ENCODE measurements at regions not wholly inside any gene's neighbourhood (a gene's known extent, or its start where the extent isn't known, plus 50 kb on each side); places are given as distances from the start of the nearest gene placed in this dataset.

DNA sequence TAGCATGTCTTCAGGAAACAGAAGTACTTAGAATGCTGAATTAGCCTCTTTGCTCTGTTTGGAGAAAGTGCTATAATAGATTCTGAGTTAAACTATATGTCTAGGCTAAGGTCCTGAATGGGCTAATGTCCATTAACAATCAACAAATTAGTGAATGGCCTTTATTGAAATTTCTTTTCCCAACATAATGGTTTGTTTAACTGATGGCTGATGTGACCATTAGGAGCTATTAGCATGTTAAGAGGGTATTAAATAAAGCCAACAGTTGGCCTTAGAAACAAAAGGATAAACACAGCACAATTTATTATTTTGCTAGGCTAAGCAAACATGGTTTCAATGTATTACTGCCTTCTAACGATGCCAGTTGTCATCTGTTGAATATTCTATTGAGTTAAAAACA lies 234.3 kb upstream of the HS3ST5 start:
- no peak for DNase-seq (ENCODE audit: low read depth in 2 of 2)

DNA sequence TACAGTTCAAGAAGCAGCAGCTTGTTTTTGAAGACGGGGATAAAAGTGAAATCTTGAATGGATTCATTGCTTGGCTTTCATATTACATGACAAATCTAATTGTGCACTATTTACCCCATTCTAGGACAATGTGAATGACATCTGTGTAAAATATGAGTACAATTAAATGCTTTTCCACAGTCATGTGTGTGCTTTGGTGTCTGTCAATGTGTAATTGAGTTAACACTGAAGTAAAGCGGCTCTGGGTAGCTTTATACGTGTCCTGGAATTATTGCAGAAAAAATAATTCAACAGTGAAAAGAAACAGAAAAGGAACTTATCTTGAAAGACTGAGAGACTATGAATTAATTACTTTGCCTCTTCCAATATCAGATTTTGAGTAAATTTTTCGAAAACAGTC lies 233.5 kb upstream of the HS3ST5 start:
- no peak for DNase-seq (ENCODE audit: low read depth in 2 of 2)

DNA sequence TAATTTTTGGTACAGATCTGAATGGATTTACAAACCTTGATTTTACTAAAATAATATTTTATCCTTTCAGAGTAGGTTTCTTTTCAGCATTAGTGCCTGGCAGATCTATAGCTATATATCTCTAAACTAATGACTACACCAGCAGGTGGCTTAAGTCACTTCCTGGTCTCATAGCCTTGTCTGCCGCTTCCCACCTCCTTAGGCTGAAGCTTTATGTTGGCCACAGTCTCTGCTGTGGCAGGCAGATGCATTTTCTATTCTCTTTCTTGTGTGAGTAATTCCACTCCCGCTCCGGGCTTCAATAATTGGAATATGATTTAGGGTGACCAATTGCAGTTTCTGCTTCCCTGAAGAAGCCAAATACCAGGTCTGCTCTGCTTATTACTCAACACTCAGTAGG lies 226.8 kb upstream of the HS3ST5 start:
- DNase-seq (ENCODE audit: low read depth in 2 of 2): no peak

DNA sequence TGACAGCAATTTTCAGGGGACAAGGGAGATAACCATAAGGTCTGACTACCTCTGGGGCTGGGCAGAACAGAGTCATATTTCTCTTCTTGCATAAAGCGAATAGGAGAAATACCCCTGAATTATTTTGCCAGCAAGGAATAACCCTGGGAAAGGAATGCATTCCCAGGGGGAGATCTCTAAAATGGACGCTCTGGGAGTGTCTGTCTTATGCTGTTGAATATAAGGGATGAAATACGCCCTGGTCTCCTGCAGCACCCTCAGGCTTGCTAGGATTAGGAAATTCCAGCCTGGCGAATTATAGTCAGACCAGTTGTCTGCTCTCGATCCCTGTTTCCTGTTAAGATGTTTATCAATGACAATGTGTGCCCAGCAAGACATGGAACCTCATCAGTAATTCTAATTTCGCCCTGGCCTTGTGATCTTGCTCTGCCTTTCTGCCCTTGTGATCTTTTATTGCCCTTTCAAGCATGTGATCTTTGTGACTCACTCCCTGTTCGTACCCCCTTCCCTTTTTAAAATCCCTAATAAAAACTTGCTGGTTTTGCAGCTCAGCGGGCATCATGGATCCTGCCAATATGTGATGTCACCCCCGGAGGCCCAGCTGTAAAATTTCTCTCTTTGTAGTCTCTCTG lies 221.6 kb upstream of the HS3ST5 start:
- no peak for DNase-seq (ENCODE audit: low read depth in 2 of 2)

DNA sequence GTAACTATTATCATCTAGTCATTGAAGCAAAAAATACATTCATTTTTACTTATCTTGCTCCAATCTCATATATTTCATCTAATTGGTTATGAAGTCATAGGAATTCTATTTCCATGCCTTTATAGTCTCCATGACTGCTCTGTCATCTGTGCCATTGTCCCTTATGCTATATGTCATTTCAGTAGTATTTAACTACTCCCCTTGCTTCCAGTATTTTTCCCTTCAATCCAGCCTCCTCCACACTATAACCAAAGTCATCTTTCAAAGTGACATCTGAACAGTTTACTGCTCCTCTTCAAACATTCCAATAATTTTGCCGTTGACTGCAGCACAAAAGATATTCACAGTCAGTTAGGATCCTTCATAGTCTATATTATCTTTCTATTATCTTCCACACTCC lies 216.6 kb upstream of the HS3ST5 start:
- no peak for DNase-seq (ENCODE audit: low read depth in 2 of 2)

DNA sequence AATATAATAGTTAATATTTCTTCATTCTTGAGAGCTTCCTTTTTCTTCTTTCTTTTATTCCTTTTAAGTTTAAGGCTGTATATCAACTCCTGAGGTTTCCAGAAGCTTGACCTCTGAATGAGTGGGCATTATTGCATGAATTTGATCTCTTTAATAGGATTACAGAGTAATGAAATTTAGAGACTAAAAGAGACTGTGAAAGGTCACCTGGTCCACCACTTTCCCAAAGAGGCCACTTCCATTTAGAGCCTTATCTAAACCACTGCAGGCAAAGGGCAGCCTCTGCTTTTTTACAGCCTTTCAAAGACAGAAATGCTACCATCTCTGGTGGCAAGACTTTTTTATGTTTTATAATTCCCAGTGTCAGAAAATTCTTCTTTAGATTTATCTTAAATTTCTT lies 215.3 kb upstream of the HS3ST5 start:
- no peak for DNase-seq (ENCODE audit: low read depth in 2 of 2)

DNA sequence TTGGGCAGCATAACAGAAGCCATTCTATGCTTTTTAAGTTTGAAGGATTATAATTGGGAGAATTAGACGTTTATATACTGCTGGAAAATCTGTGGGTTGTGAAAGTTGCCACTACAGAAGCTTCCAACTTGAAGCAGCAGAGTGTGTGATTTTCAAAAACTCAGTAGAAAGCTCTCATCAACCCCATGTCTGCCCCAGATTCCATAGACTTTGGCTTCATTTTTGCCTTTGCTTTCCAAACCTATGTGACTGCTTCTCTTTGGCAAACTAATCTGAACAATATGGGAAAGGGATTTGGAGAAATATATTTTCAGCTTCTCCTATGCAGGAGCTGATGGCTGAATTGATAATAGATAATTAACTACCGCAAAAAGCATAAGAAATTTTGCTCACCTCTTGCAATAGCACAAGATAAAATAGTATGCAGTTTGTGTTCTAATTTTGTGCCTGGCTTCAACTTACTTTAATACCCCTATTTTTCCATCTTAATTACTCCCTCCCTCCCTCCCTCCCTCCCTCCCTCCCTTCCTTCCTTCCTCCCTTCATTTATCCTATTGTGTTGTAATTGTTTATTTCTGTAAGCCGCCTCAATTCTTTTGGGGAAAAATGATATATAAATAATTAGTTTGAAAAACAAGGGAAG lies 214.1 kb upstream of the HS3ST5 start:
- no peak for DNase-seq (ENCODE audit: low read depth in 2 of 2)

DNA sequence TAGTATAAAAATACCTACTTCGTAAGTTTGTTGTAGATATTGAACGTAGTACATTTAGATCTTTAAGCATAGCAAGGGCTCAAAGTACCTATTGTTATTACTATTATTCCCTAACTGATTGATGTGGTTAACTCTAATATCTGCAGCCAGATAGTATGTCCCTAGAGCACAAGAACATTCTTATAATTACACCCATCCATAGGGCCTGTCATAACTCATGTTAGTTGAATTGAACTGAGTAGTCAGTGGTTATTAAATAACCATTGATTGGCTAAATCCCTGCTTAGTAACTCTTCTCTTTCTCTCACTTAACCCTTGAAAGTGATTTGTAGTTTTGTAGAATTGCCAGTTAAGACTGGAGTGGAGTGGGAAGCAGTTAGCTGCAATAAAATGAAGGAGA lies 207.5 kb upstream of the HS3ST5 start:
- no peak for DNase-seq (ENCODE audit: low read depth in 2 of 2)

DNA sequence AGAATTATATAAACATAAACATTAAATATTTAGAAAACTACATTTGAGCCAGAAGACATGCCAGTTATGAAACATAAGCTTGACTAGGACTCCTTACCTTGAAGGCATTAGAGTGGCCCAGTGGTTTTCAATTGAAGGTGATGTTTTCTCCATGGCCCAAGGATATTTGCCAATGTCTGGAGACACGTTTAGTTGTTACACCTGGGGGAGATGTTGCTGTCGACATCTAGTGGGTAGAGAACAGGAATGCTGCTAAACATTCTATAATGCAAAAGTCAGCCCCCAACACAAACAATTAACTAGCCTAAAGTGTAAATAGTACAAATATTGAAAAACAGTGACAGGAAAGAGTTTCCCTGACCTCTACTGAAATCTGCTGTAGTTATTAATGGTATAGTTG lies 200.9 kb upstream of the HS3ST5 start:
- no peak for DNase-seq (ENCODE audit: low read depth in 2 of 2)

DNA sequence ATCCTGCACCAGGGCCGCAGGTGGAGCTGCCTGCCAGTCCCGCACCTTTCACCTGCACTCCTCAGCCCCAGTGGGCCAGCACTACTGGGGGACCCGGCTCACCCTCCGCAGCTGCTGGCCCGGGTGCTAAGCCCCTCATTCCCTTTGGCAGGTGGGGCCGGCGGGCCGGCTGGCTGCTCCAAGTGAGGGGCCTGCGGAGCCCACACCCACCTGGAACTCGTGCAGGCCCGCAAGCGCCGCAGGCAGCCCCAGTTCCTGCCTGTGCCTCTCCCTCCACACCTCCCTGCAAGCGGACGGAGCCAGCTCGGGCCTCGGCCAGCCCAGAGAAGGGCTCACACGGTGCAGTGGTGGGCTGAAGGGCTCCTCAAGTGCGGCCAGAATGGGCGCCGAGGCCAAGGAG lies 199.0 kb upstream of the HS3ST5 start:
- DNase-seq (ENCODE audit: low read depth in 2 of 2): no peak

DNA sequence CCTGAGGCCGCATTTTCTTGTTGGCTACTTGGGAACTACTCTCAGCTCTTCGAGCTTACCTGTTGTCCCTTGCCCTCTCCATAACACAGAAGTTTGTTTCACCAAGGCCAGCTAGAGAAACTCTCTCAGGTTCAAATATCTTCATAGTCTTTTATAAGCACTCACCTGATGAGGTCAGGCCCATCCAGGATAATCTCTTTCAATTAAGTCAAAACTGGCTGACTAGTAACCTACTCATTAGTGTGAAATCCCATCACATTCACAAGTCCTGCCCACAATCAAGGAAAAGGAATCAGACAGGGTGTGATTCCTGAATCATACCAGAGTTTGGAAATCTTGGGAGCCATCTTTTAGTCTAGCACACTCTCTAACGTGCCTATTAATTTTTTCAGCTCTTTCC lies 195.2 kb upstream of the HS3ST5 start:
- DNase-seq (ENCODE audit: low read depth in 2 of 2): no peak

DNA sequence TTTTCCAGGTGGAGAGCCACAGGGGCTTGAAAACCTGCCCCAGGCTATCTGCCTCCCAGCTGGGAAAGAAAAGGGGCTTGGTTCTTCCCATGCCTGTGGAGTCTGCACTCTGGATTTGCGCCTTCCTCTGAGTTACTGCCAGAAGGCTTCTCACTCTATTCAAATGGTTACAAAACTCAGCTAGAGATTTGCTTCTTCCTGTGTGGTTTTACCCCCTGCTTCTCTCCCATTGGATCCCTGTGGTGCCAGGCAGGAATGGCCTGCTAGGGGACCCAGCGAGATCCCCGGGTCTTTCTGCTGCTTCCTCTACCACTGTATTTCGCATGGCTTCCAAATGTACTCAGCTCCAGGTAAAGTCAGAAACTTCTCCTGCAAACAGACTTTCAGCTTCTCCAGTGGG lies 192.0 kb upstream of the HS3ST5 start:
- DNase-seq (ENCODE audit: low read depth in 2 of 2): no peak

DNA sequence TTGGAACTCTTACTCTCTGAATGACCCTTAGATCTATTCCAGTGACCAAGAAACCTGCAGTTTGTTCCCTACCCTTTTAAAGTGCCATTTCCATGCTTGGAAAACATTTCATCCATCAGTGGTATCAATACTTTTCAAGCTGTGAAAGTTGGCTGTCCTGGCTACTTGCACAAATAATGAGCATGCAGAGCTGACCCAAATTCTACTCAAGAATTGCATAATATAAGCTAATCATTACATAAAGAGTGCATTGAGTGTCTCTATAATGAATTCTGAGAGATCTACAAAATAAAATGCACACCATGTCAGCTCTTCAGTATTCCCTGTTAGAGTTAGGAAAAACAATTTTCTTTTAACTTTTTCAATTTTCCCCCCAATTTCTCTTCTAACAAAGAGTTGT lies 181.3 kb upstream of the HS3ST5 start:
- DNase-seq (ENCODE audit: low read depth in 2 of 2): no peak

DNA sequence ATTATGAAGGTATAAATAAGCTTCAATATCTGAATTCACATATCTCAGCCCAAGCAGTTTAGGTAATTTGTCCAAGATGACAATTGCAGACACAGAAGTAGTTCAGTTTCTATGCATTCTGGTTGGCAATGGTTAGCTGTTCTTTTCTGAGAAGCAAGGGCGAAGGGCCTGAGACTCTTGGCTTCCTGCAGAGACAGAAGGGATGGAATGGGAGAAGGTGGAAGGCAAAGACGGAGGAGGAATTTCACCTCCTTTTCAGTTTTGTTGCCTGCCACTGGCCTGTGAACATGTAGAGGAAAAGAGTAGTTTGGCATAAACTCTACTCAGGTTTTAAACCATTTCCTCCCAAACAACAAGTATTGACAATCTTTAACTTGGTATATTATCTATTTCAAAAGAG lies 180.7 kb upstream of the HS3ST5 start:
- DNase-seq (ENCODE audit: low read depth in 2 of 2): no peak

DNA sequence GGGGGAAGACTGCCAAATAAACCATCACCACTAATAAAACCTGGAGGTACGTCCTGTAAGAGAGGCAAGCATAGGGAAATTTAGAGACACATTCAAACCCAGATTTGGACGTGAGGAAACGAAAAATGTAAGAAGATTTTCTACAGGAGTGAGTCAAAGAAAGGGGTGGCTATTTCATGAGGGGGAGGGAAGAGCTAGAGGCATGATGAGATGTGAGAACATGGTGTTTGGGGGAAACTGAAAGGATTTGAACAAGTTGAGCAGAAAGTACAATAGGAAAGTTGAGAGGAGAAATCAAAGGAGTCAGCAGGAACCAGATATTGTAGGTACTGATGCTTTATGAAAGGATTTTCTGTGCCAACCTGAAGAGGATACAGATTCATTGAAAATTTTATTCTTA lies 179.1 kb upstream of the HS3ST5 start:
- DNase-seq (ENCODE audit: low read depth in 2 of 2): no peak

DNA sequence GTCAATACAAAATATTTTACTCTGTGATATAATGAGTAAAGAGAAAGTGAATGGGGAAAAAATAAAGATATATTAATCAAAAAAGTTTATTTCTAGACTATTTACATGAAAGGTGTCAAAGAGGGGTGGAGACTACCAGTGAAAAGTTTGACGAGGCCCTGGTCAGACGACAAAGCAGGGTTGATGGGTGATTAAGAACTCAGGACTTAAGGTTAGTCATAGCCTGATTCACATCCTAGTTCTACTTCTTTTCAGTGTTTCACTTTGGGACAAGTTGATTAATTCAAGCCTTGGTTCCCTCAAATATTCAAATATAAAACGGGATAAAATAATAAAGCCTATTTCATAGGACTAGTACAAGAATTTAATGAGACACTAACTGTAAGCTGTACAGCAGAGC lies 178.2 kb upstream of the HS3ST5 start:
- no peak for DNase-seq (ENCODE audit: low read depth in 2 of 2)

DNA sequence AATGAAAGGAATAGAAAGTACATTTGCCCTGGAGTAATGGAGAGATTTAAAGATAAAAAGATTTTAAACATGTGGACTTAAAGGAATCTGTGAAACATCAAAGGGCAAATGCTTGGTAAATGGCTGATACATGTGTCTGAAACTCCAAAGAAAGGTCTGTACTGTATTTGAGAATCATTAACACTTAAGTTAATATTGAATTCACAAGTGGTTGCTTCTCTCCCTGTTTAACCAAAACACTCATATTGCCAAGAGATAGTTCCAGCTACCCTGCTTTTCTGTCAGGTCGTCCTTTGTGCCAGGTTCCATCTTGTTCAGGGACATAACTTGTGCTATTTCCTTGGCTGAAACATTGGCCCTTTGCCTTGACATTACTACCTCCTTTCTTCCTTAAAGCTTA lies 171.3 kb upstream of the HS3ST5 start:
- DNase-seq (ENCODE audit: low read depth in 2 of 2): no peak

DNA sequence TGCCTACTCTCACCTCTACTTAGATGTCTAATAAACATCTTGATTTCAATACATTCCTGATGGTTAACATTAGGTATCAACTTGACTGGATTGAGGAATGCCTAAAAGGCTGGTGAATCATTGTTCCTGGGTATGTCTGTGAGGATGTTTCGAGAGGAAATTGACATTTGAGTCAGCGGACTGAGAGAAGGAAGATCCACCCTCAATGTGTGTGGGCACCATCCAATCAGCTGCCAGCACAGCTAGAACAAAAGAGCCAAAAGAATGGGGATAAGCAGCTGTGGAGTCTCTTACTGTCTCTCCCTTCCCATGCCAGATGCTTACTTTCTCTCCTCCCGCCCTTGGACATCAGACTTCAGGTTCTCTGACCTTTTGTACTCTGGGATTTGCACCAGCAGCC lies 128.6 kb upstream of the HS3ST5 start:
- DNase-seq (ENCODE audit: low read depth in 2 of 2): no peak

DNA sequence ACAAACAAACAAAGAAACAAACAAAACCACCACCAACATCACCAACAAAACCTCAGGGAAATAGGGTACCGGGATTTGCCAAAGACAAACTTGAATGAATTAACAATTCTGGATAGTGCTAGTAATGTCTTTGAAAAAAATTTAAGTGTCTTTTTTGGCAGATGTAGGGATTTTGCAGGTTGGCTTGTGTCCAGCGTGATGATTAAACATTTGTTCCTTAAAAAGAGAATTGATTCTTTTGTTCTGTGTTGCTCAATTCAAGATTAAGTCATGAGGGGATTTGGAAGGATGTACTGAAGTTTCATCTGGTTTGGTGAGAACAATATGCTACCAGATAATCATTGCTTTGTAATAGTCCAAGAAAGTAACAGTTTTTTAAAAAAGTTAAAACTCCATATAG lies 125.1 kb upstream of the HS3ST5 start:
- no peak for DNase-seq (ENCODE audit: low read depth in 2 of 2)

DNA sequence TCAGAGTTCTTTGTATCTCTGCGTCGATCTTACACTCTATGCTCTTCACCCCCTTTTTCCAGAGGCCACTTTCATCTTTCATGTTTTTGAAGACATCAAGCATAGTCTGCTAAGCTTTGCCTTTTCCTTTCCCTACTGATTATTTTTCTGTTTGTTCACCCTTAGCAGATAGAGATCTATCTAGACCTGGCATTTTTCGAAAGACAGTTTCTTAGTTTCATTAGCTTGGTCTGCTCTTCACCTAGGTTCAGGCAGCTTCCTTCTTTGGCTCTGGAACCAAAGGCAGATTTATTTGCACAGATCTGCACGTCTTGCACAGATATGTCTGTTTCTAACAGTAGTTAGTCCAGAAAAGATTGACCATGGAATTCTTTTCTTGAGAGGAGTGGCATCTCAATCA lies 122.7 kb upstream of the HS3ST5 start:
- DNase-seq (ENCODE audit: low read depth in 2 of 2): no peak

DNA sequence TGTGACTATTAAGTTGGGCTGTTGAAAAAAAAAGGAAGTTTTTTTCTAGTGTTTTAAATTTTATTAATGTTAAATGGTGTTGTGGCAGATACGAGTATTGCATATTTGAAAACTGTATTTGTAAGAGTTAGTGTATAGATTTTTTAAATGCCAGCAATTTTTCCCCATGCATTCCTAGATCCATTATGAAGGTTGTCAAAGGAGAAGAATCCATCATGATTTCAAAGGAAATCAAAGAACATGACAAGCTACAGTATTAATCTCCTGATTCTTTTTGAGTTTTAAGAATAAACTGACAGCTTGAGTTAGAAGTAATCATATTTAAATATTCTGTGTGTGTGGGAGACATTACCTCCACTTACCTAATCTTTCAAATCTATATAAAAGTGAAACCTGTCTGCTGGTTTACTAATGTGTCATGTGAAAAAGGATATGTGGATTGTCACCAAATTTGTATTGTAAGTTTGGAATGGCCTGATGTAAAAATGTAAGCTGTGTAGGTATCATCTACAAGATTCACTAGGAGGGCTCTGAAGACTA lies 111.0 kb upstream of the HS3ST5 start:
- no peak for DNase-seq (ENCODE audit: low read depth in 2 of 2)

DNA sequence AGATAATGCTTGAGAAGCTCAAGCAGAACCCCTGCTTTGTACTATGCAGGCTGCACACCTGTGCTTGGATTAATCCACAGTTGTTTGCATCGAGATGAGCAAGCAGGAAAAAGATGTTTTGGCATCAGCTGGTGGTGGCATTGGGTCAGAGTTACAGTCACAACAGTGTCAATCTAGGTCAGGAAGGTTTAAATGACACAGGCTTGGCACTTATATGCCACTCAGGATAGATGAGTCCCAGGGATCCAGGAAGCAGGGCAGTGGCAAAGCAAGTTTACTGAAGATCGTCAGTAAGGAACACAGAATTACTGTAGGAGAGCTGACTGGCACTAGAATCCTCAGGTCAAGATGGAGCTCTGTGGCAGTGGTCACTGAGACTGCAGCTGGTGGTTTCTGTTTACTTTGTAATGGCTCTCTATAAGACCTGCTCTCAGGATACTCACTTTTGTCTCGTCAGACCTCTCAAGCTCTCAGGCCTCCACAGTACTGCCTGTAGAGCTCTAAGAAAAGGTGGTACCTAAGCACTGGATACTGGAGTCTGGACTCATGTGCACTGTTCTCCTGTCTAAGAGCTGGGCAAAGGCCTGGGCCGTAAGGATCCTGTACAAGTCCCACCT lies 110.1 kb upstream of the HS3ST5 start:
- no peak for DNase-seq (ENCODE audit: low read depth in 2 of 2)

DNA sequence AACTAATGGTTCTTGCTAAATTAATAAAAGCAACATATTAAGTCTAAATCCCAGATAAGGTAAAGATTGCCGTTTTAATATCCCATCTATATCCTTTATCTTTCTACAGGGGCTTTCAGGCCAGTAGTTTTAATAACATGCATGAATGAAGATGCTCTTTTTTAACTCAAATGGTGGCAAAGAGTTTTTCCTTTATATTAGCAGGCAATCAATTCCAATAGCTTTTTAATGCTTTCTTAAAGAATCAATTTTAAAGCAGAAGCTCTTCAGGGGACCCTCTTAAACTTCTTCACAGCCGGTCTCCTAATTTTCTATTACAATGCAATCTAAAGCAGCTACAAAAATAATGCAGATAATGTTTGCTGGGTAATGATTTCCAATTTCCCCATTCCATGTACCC lies 107.8 kb upstream of the HS3ST5 start:
- no peak for DNase-seq (ENCODE audit: low read depth in 2 of 2)

Data from dermis microvascular lymphatic vessel endothelial cell (primary cell).